H1 (cell line): ENCODE measurements at regions not wholly inside any gene's neighbourhood (a gene's known extent, or its start where the extent isn't known, plus 50 kb on each side); places are given as distances from the start of the nearest gene placed in this dataset.

Experiments used
- CTCF ChIA-PET: fragments of 300-600 bp; sonication (Branson Sonifier 250); formaldehyde crosslinking; loops from one replicate; lab custom pipeline; 2021; ENCODE audit not compliant: partially characterized antibody; lab: Charles Lee
- POLR2A ChIA-PET: fragments of 300-600 bp; sonication (Branson Sonifier 250); formaldehyde crosslinking; loops from one replicate; lab custom pipeline; 2021; ENCODE audit warnings: inconsistent platforms; ENCODE audit not compliant: partially characterized antibody; lab: Charles Lee
- DNase-seq, 2 experiments: peaks; one replicate each; pipeline versions ENCODE4 v3.0.0 to v3.0.0-alpha.2; 2010 to 2022; ENCODE audit warnings: low spot score in 2 of 2, low read depth in 1 of 2, mixed read lengths in 1 of 2
- FAIRE-seq: peaks from 2 replicates; lab custom pipeline; 2011; peaks lifted over from hg19 to GRCh38; lab: Jason Lieb, UNC
- H2AFZ ChIP-seq: 2 replicates; pipeline ENCODE4 v1.8.1; 2012; ENCODE audit warnings: low read length, inconsistent platforms
- H2AK5ac ChIP-seq: 2 replicates; pipeline ENCODE4 v1.6.1; 2013; ENCODE audit warnings: low read depth, low read length
- H2BK120ac ChIP-seq: replicated peaks from 2 replicates; pipeline ENCODE3; 2013; ENCODE audit warnings: low read depth, low read length, inconsistent platforms
- H2BK12ac ChIP-seq: 2 replicates; pipeline ENCODE4 v1.6.1; 2013; ENCODE audit warnings: low read depth, low read length
- H2BK15ac ChIP-seq: 2 replicates; pipeline ENCODE4 v1.6.1; 2013; ENCODE audit warnings: low read length
- H2BK20ac ChIP-seq: 2 replicates; pipeline ENCODE4 v1.6.1; 2013; ENCODE audit warnings: low read length
- H2BK5ac ChIP-seq: 2 replicates; pipeline ENCODE4 v1.6.1; 2013; ENCODE audit warnings: low read depth, low read length
- H3K14ac ChIP-seq: 2 replicates; pipeline ENCODE4 v1.6.1; 2013; ENCODE audit warnings: inconsistent platforms; ENCODE audit not compliant: insufficient read length
- H3K18ac ChIP-seq: 2 replicates; pipeline ENCODE4 v1.6.1; 2013; ENCODE audit warnings: low read length; ENCODE audit errors: extremely low read depth
- H3K23ac ChIP-seq: 2 replicates; pipeline ENCODE4 v1.6.1; 2013; ENCODE audit warnings: inconsistent platforms; ENCODE audit not compliant: insufficient read length
- H3K23me2 ChIP-seq: 2 replicates; pipeline ENCODE4 v1.6.1; 2013; ENCODE audit warnings: low read depth, low read length
- H3K27ac ChIP-seq: 2 replicates; pipeline ENCODE4 v1.6.1; 2011; ENCODE audit warnings: low read depth, low read length, inconsistent platforms
- H3K27me3 ChIP-seq, 4 experiments: replicated peaks in 1 of 4; 1 replicate in 1 of 4; 2 replicates in 3 of 4; pipeline versions ENCODE4 v1.6.1 to v1.8.1; 2011 to 2013; ENCODE audit warnings: low read length in 3 of 4, mild to moderate bottlenecking in 3 of 4, inconsistent platforms in 2 of 4, mixed read lengths in 2 of 4, moderate library complexity in 1 of 4; ENCODE audit not compliant: control insufficient read depth in 3 of 4, insufficient read depth in 3 of 4; ENCODE audit errors: extremely low read depth in 1 of 4
- H3K36me3 ChIP-seq, 4 experiments: 2 replicates each; pipeline versions ENCODE4 v1.6.1 to v1.8.1; 2011 to 2013; ENCODE audit warnings: mild to moderate bottlenecking in 4 of 4, low read length in 3 of 4, moderate library complexity in 2 of 4, control low read depth in 1 of 4, inconsistent platforms in 1 of 4; ENCODE audit not compliant: insufficient read depth in 4 of 4, control insufficient read depth in 2 of 4
- H3K4ac ChIP-seq: replicated peaks from 2 replicates; pipeline ENCODE3; 2013; ENCODE audit warnings: low read length, low read depth, mixed read lengths, inconsistent platforms; ENCODE audit not compliant: insufficient read length
- H3K4me1 ChIP-seq, 4 experiments: replicated peaks in 1 of 4; 1 replicate in 1 of 4; 2 replicates in 3 of 4; pipeline versions ENCODE4 v1.6.1 to v1.8.1; 2011 to 2013; ENCODE audit warnings: low read length in 3 of 4, inconsistent platforms in 2 of 4, mixed read lengths in 1 of 4; ENCODE audit not compliant: insufficient read depth in 4 of 4, control insufficient read depth in 3 of 4
- H3K4me2 ChIP-seq, 2 experiments: 2 replicates each; pipeline versions ENCODE4 v1.6.1 to v1.8.1; 2011 to 2013; ENCODE audit warnings: low read depth in 2 of 2, low read length in 2 of 2, control low read depth in 1 of 2, inconsistent platforms in 1 of 2, mild to moderate bottlenecking in 1 of 2; ENCODE audit not compliant: insufficient read depth in 1 of 2
- H3K4me3 ChIP-seq, 4 experiments: fragments of 200-600, 300-600 bp in 1 of 4; sonication (generic), shearing (Covaris generic), sonication (Bioruptor Twin) in 1 of 4; 2 replicates each; pipeline versions ENCODE4 v1.5.1 to v1.8.1; 2011 to 2016; ENCODE audit warnings: low read length in 4 of 4, low read depth in 3 of 4, control low read depth in 2 of 4, inconsistent platforms in 2 of 4, mild to moderate bottlenecking in 2 of 4, mixed read lengths in 1 of 4, moderate library complexity in 1 of 4; ENCODE audit not compliant: insufficient read depth in 2 of 4; ENCODE audit errors: extremely low read depth in 1 of 4
- H3K56ac ChIP-seq: replicated peaks from 2 replicates; pipeline ENCODE3; 2013; ENCODE audit warnings: low read depth, mild to moderate bottlenecking, mixed read lengths, low read length, inconsistent platforms; ENCODE audit not compliant: insufficient read length
- H3K79me1 ChIP-seq: 2 replicates; pipeline ENCODE4 v1.6.1; 2013; ENCODE audit warnings: low read depth, low read length, control low read depth
- H3K79me2 ChIP-seq, 2 experiments: 2 replicates each; pipeline versions ENCODE4 v1.6.1 to v1.8.1; 2012 to 2013; ENCODE audit warnings: low read length in 2 of 2, mild to moderate bottlenecking in 2 of 2, inconsistent platforms in 1 of 2; ENCODE audit not compliant: insufficient read depth in 2 of 2, control insufficient read depth in 1 of 2
- H3K9ac ChIP-seq, 4 experiments: replicated peaks in 1 of 4; 1 replicate in 1 of 4; 2 replicates in 3 of 4; pipeline versions ENCODE4 v1.6.1 to v1.8.1; 2011 to 2013; ENCODE audit warnings: low read depth in 3 of 4, low read length in 3 of 4, control low read depth in 2 of 4, mild to moderate bottlenecking in 2 of 4, moderate library complexity in 2 of 4, inconsistent platforms in 1 of 4; ENCODE audit errors: extremely low read depth in 1 of 4
- H3K9me3 ChIP-seq, 2 experiments: 2 replicates each; pipeline versions ENCODE4 v1.6.1 to v1.8.1; 2012 to 2013; ENCODE audit warnings: mild to moderate bottlenecking in 2 of 2, moderate library complexity in 2 of 2, control low read depth in 1 of 2, inconsistent platforms in 1 of 2, low read depth in 1 of 2, low read length in 1 of 2, mixed read lengths in 1 of 2; ENCODE audit not compliant: insufficient read depth in 2 of 2
- H4K20me1 ChIP-seq, 2 experiments: replicated peaks in 1 of 2; 2 replicates each; pipeline versions ENCODE3 to v1.8.1; 2011 to 2013; ENCODE audit warnings: inconsistent platforms in 2 of 2, low read length in 2 of 2, mild to moderate bottlenecking in 1 of 2; ENCODE audit not compliant: insufficient read depth in 2 of 2, control insufficient read depth in 1 of 2
- H4K5ac ChIP-seq: 2 replicates; pipeline ENCODE4 v1.6.1; 2013; ENCODE audit warnings: low read length, low read depth, mixed read lengths, inconsistent platforms; ENCODE audit not compliant: insufficient read length
- H4K8ac ChIP-seq: 2 replicates; pipeline ENCODE4 v1.8.0; 2013; ENCODE audit warnings: mild to moderate bottlenecking, moderate library complexity, low read length, inconsistent platforms; ENCODE audit not compliant: insufficient read depth; ENCODE audit errors: extremely low read depth
- H4K91ac ChIP-seq: replicated peaks from 2 replicates; pipeline ENCODE3; 2013; ENCODE audit warnings: low read length, mixed read lengths, inconsistent platforms; ENCODE audit not compliant: insufficient read length
- BACH1 ChIP-seq: IDR thresholded peaks from 2 replicates; pipeline ENCODE4 v1.6.1; 2012; ENCODE audit warnings: low read length, improper control_type of control experiment
- CTBP2 ChIP-seq: IDR thresholded peaks from 2 replicates; pipeline ENCODE4 v1.7.0; 2011; ENCODE audit warnings: borderline replicate concordance, mild to moderate bottlenecking, moderate library complexity, mixed read lengths, low read length; ENCODE audit not compliant: insufficient read depth, insufficient read length
- EGR1 ChIP-seq: IDR thresholded peaks from 2 replicates; pipeline ENCODE4 v1.6.1; 2011; ENCODE audit warnings: low read depth, low read length, borderline replicate concordance
- FOSL1 ChIP-seq: IDR thresholded peaks from 2 replicates; pipeline ENCODE4 v1.6.1; 2011; ENCODE audit warnings: mild to moderate bottlenecking, low read depth, low read length, moderate library complexity; ENCODE audit not compliant: insufficient read depth
- GABPA ChIP-seq: IDR thresholded peaks from 2 replicates; pipeline ENCODE4 v1.6.1; 2011; ENCODE audit warnings: mild to moderate bottlenecking, low read length, moderate library complexity, borderline replicate concordance; ENCODE audit not compliant: insufficient read depth
- KDM5A ChIP-seq: fragments of 200-600 bp; IDR thresholded peaks from 2 replicates; pipeline ENCODE4 v1.7.1; 2012; ENCODE audit warnings: mild to moderate bottlenecking, low read length, inconsistent platforms, mixed read lengths
- NRF1 ChIP-seq: IDR thresholded peaks from 2 replicates; pipeline ENCODE4 v1.6.1; 2011; ENCODE audit warnings: mild to moderate bottlenecking, low read depth, low read length, improper control_type of control experiment
- RBBP5 ChIP-seq: IDR thresholded peaks from 2 replicates; pipeline ENCODE4 v1.7.1; 2012; ENCODE audit warnings: low read depth, mild to moderate bottlenecking, inconsistent platforms, low read length, moderate library complexity, borderline replicate concordance
- SIRT6 ChIP-seq: IDR thresholded peaks from one replicate; pipeline ENCODE4 v1.7.1; 2012; ENCODE audit warnings: low read length, inconsistent platforms
- SIX5 ChIP-seq: IDR thresholded peaks from 2 replicates; pipeline ENCODE4 v1.6.1; 2011; ENCODE audit warnings: mild to moderate bottlenecking, low read depth, low read length
- SP4 ChIP-seq: IDR thresholded peaks from 2 replicates; pipeline ENCODE4 v1.6.1; 2012; ENCODE audit warnings: low read length, inconsistent platforms
- YY1 ChIP-seq: IDR thresholded peaks from 2 replicates; pipeline ENCODE4 v1.6.1; 2011; ENCODE audit warnings: low read depth, mild to moderate bottlenecking, low read length
- WGBS, 2 experiments: shearing (Covaris generic) in 1 of 2; methylation state at CpG; one replicate each; pipeline versions ENCODE4 v1.1.6 to v1.1.7; 2013 to 2015; ENCODE audit warnings: low lambda C conversion rate in 2 of 2, mixed read lengths in 2 of 2, inconsistent platforms in 1 of 2, low coverage in 1 of 2, missing lambda C conversion rate in 1 of 2; ENCODE audit not compliant: insufficient replicate concordance in 2 of 2, insufficient coverage in 1 of 2, insufficient read length in 1 of 2; ENCODE audit errors: extremely low coverage in 1 of 2, missing lambda C conversion rate in 1 of 2; 5-methylcytosine and 5-hydroxymethylcytosine counted together
- TF ChIP-seq, protein P1 (sequence below): IDR thresholded peaks from 2 replicates; pipeline ENCODE4 v1.6.1; 2012; ENCODE audit warnings: inconsistent platforms

GRCh38 chr14:82935691-82936090 is 1402.0 kb upstream of the SEL1L start:
- Histone ChIP-seq H3K23me2 (no peaks in the 10 kb centered on the region), H2BK5ac (no peak overlapping the region), H4K5ac (no peak overlapping the region), H3K79me2 (no peaks in the 10 kb centered on the region), H2BK120ac (no peak overlapping the region), H4K20me1 (no peaks in the 10 kb centered on the region), H3K9ac (no peak overlapping the region), H2AFZ (no peak overlapping the region), H3K18ac (no peak overlapping the region), H3K79me1 (no peaks in the 10 kb centered on the region), H3K9me3 (no peaks in the 10 kb centered on the region), H3K36me3 (no peaks in the 10 kb centered on the region), H3K4me3 (no peak overlapping the region), H2BK12ac (no peak overlapping the region), H3K27me3 (no peaks in the 10 kb centered on the region), H3K56ac (no peak overlapping the region), H2BK20ac (no peak overlapping the region), H4K8ac (no peak overlapping the region), H3K23ac (no peak overlapping the region), H3K4me1 (no peaks in the 10 kb centered on the region), H2AK5ac (no peak overlapping the region), H3K4ac (no peak overlapping the region), H4K91ac (no peak overlapping the region), H3K4me2 (no peak overlapping the region), H2BK15ac (no peak overlapping the region), H3K14ac (no peak overlapping the region), H3K27ac (no peak overlapping the region)
- ChIA-PET POLR2A (no interaction called here), CTCF (no interaction called here)
- FAIRE-seq (no peak), DNase-seq (no peak)
- WGBS, 2 experiments: 89% methylated on average over 1 of the region's 1 CpG; no CpG with 5 or more reads in 1 of the 2 experiments
- TF ChIP-seq RBBP5: no peak
- no peak for TF ChIP-seq CTBP2
- TF ChIP-seq BACH1: no peak
- no peak for TF ChIP-seq KDM5A
- no peak for TF ChIP-seq GABPA
- no peak for TF ChIP-seq NRF1
- TF ChIP-seq, protein P1, sequence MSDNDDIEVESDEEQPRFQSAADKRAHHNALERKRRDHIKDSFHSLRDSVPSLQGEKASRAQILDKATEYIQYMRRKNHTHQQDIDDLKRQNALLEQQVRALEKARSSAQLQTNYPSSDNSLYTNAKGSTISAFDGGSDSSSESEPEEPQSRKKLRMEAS: no peak
- TF ChIP-seq YY1: no peak
- TF ChIP-seq SIRT6: no peak
- TF ChIP-seq FOSL1: no peak
- no peak for TF ChIP-seq EGR1
- TF ChIP-seq SIX5: no peak
- no peak for TF ChIP-seq SP4
